ENCODE measurements at regions not wholly inside any gene's neighbourhood (a gene's known extent, or its start where the extent isn't known, plus 50 kb on each side); places are given as distances from the start of the nearest gene placed in this dataset.
"Not testable (repeated sequence)": the region's sequence is repeated elsewhere in the genome, so short reads cannot be mapped to it uniquely, and the experiment has no call there.

GRCh38 chr11:16543642-16544041 is 187.3 kb upstream of the SOX6 start:
- no peak for TF ChIP-seq POLR2AphosphoS5 (IDR thresholded peaks at IDR 0.05; ENCODE audit: low read depth, low read length)
- no peak for TF ChIP-seq POLR2A (IDR thresholded peaks at IDR 0.05; ENCODE audit: low read depth, low read length)
- TF ChIP-seq SPI1 (IDR thresholded peaks at IDR 0.05; ENCODE audit: low read depth, low read length) = no peak
- no peak for TF ChIP-seq POU2F2 (IDR thresholded peaks at IDR 0.05; ENCODE audit: low read depth, low read length)
- TF ChIP-seq TAF1 (IDR thresholded peaks at IDR 0.05; ENCODE audit: low read depth, low read length) = no peak
- TF ChIP-seq PAX5 (IDR thresholded peaks at IDR 0.05; ENCODE audit: insufficient read depth, low read length, severe bottlenecking) = no peak
- DNase-seq (ENCODE audit: insufficient read length, low spot score) = no peak
- no peak for FAIRE-seq

- DNase-seq (ENCODE audit: insufficient read length, low spot score) (no peak), FAIRE-seq (no peak)
- TF ChIP-seq POLR2A (IDR thresholded peaks at IDR 0.05; ENCODE audit: low read depth, low read length) = no peak
- TF ChIP-seq POLR2AphosphoS5 (IDR thresholded peaks at IDR 0.05; ENCODE audit: low read depth, low read length) = no peak
- no peak for TF ChIP-seq SPI1 (IDR thresholded peaks at IDR 0.05; ENCODE audit: low read depth, low read length)
These were observed 186.0 kb upstream of the SOX6 start for GRCh38 chr11:16542353-16542752.

- no peak for FAIRE-seq
- no peak for TF ChIP-seq PAX5 (IDR thresholded peaks at IDR 0.05; ENCODE audit: insufficient read depth, low read length, severe bottlenecking)
- TF ChIP-seq POU2F2 (IDR thresholded peaks at IDR 0.05; ENCODE audit: low read depth, low read length) = no peak
- no peak for TF ChIP-seq POLR2AphosphoS5 (IDR thresholded peaks at IDR 0.05; ENCODE audit: low read depth, low read length)
- no peak for TF ChIP-seq POLR2A (IDR thresholded peaks at IDR 0.05; ENCODE audit: low read depth, low read length)
- TF ChIP-seq SPI1 (IDR thresholded peaks at IDR 0.05; ENCODE audit: low read depth, low read length) = no peak
- TF ChIP-seq TAF1 (IDR thresholded peaks at IDR 0.05; ENCODE audit: low read depth, low read length) = no peak
These were observed 180.2 kb upstream of the SOX6 start for GRCh38 chr11:16536513-16536912.

GRCh38 chr11:16528639-16529038 is 172.3 kb upstream of the SOX6 start:
- FAIRE-seq (no peak), DNase-seq (ENCODE audit: insufficient read length, low spot score) (no peak)
- no peak for TF ChIP-seq SPI1 (IDR thresholded peaks at IDR 0.05; ENCODE audit: low read depth, low read length)
- TF ChIP-seq POU2F2 (IDR thresholded peaks at IDR 0.05; ENCODE audit: low read depth, low read length) = no peak
- no peak for TF ChIP-seq TAF1 (IDR thresholded peaks at IDR 0.05; ENCODE audit: low read depth, low read length)
- TF ChIP-seq POLR2AphosphoS5 (IDR thresholded peaks at IDR 0.05; ENCODE audit: low read depth, low read length) = no peak
- TF ChIP-seq POLR2A (IDR thresholded peaks at IDR 0.05; ENCODE audit: low read depth, low read length) = no peak
- TF ChIP-seq PAX5 (IDR thresholded peaks at IDR 0.05; ENCODE audit: insufficient read depth, low read length, severe bottlenecking) = no peak

More at GRCh38 chr11:16536513-16536912, 180.2 kb upstream of the SOX6 start:
- no peak for DNase-seq (ENCODE audit: insufficient read length, low spot score)

GRCh38 chr11:16527525-16528246 is 171.3 kb upstream of the SOX6 start:
- DNase-seq (ENCODE audit: insufficient read length, low spot score) = no peak
- no peak for FAIRE-seq

GRCh38 chr11:16526947-16527346 is 170.6 kb upstream of the SOX6 start:
- TF ChIP-seq TAF1 (IDR thresholded peaks at IDR 0.05; ENCODE audit: low read depth, low read length) (no peak), POLR2AphosphoS5 (IDR thresholded peaks at IDR 0.05; ENCODE audit: low read depth, low read length) (no peak), POU2F2 (IDR thresholded peaks at IDR 0.05; ENCODE audit: low read depth, low read length) (no peak), PAX5 (IDR thresholded peaks at IDR 0.05; ENCODE audit: insufficient read depth, low read length, severe bottlenecking) (no peak), POLR2A (IDR thresholded peaks at IDR 0.05; ENCODE audit: low read depth, low read length) (no peak), SPI1 (IDR thresholded peaks at IDR 0.05; ENCODE audit: low read depth, low read length) (no peak)
- no peak for DNase-seq (ENCODE audit: insufficient read length, low spot score)
- FAIRE-seq = no peak

More at GRCh38 chr11:16527525-16528246, 171.3 kb upstream of the SOX6 start:
- TF ChIP-seq PAX5 (IDR thresholded peaks at IDR 0.05; ENCODE audit: insufficient read depth, low read length, severe bottlenecking) (no peak), POU2F2 (IDR thresholded peaks at IDR 0.05; ENCODE audit: low read depth, low read length) (no peak), POLR2AphosphoS5 (IDR thresholded peaks at IDR 0.05; ENCODE audit: low read depth, low read length) (no peak), TAF1 (IDR thresholded peaks at IDR 0.05; ENCODE audit: low read depth, low read length) (no peak), POLR2A (IDR thresholded peaks at IDR 0.05; ENCODE audit: low read depth, low read length) (no peak), SPI1 (IDR thresholded peaks at IDR 0.05; ENCODE audit: low read depth, low read length) (no peak)

GRCh38 chr11:16520713-16521112 is 164.4 kb upstream of the SOX6 start:
- FAIRE-seq; DNase-seq (ENCODE audit: insufficient read length, low spot score): not testable (repeated sequence)

- FAIRE-seq (no peak), DNase-seq (ENCODE audit: insufficient read length, low spot score) (no peak)
- TF ChIP-seq POU2F2 (IDR thresholded peaks at IDR 0.05; ENCODE audit: low read depth, low read length) (no peak), TAF1 (IDR thresholded peaks at IDR 0.05; ENCODE audit: low read depth, low read length) (no peak), SPI1 (IDR thresholded peaks at IDR 0.05; ENCODE audit: low read depth, low read length) (no peak), POLR2AphosphoS5 (IDR thresholded peaks at IDR 0.05; ENCODE audit: low read depth, low read length) (no peak), PAX5 (IDR thresholded peaks at IDR 0.05; ENCODE audit: insufficient read depth, low read length, severe bottlenecking) (no peak), POLR2A (IDR thresholded peaks at IDR 0.05; ENCODE audit: low read depth, low read length) (no peak)
These were observed 156.5 kb upstream of the SOX6 start for GRCh38 chr11:16512899-16513241.

GRCh38 chr11:16512198-16512898 is 156.0 kb upstream of the SOX6 start:
- DNase-seq (ENCODE audit: insufficient read length, low spot score) (no peak), FAIRE-seq (no peak)
- TF ChIP-seq POU2F2 (IDR thresholded peaks at IDR 0.05; ENCODE audit: low read depth, low read length) (no peak), POLR2AphosphoS5 (IDR thresholded peaks at IDR 0.05; ENCODE audit: low read depth, low read length) (no peak), PAX5 (IDR thresholded peaks at IDR 0.05; ENCODE audit: insufficient read depth, low read length, severe bottlenecking) (no peak), TAF1 (IDR thresholded peaks at IDR 0.05; ENCODE audit: low read depth, low read length) (no peak), SPI1 (IDR thresholded peaks at IDR 0.05; ENCODE audit: low read depth, low read length) (no peak), POLR2A (IDR thresholded peaks at IDR 0.05; ENCODE audit: low read depth, low read length) (no peak)
